ENCODE measurements at regions not wholly inside any gene's neighbourhood (a gene's known extent, or its start where the extent isn't known, plus 50 kb on each side); places are given as distances from the start of the nearest gene placed in this dataset.

GRCh38 chr21:25409978-25410377 lies 197.3 kb downstream of the MRPL39 start:
- TF ChIP-seq CEBPB (IDR thresholded peaks at IDR 0.05; ENCODE audit: low read depth, low read length) (no peak), TEAD4 (IDR thresholded peaks at IDR 0.05; ENCODE audit: low read depth, low read length) (no peak), POLR2AphosphoS5 (IDR thresholded peaks at IDR 0.05; ENCODE audit: low read depth, low read length) (no peak), RFX5 (IDR thresholded peaks at IDR 0.05; ENCODE audit: borderline replicate concordance, low read depth, low read length) (no peak), PHF8 (conservative IDR thresholded peaks at IDR 0.05; ENCODE audit: low read depth, low read length) (no peak), POLR2A (IDR thresholded peaks at IDR 0.05; ENCODE audit: control extremely low read depth in 1 of 2, low read depth in 2 of 2, low read length in 2 of 2) (no peak), SRF (IDR thresholded peaks at IDR 0.05; ENCODE audit: low read depth, low read length) (no peak), CTBP2 (IDR thresholded peaks at IDR 0.05; ENCODE audit: borderline replicate concordance, insufficient read depth, insufficient read length, low read length) (no peak)
- TF ChIP-seq, protein P1, sequence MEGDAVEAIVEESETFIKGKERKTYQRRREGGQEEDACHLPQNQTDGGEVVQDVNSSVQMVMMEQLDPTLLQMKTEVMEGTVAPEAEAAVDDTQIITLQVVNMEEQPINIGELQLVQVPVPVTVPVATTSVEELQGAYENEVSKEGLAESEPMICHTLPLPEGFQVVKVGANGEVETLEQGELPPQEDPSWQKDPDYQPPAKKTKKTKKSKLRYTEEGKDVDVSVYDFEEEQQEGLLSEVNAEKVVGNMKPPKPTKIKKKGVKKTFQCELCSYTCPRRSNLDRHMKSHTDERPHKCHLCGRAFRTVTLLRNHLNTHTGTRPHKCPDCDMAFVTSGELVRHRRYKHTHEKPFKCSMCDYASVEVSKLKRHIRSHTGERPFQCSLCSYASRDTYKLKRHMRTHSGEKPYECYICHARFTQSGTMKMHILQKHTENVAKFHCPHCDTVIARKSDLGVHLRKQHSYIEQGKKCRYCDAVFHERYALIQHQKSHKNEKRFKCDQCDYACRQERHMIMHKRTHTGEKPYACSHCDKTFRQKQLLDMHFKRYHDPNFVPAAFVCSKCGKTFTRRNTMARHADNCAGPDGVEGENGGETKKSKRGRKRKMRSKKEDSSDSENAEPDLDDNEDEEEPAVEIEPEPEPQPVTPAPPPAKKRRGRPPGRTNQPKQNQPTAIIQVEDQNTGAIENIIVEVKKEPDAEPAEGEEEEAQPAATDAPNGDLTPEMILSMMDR (IDR thresholded peaks at IDR 0.05; ENCODE audit: control extremely low read depth in 1 of 3, insufficient read depth in 1 of 3, low read depth in 1 of 3, low read length in 3 of 3) = no peak
